ENCODE measurements at regions not wholly inside any gene's neighbourhood (a gene's known extent, or its start where the extent isn't known, plus 50 kb on each side); places are given as distances from the start of the nearest gene placed in this dataset.

GRCh38 chr21:28261298-28261697 lies 731.4 kb downstream of the LTN1 start:
- no peak for TF ChIP-seq EZH2phosphoT487 (IDR thresholded peaks at IDR 0.05; ENCODE audit: unreplicated experiment)
- TF ChIP-seq, protein P1, sequence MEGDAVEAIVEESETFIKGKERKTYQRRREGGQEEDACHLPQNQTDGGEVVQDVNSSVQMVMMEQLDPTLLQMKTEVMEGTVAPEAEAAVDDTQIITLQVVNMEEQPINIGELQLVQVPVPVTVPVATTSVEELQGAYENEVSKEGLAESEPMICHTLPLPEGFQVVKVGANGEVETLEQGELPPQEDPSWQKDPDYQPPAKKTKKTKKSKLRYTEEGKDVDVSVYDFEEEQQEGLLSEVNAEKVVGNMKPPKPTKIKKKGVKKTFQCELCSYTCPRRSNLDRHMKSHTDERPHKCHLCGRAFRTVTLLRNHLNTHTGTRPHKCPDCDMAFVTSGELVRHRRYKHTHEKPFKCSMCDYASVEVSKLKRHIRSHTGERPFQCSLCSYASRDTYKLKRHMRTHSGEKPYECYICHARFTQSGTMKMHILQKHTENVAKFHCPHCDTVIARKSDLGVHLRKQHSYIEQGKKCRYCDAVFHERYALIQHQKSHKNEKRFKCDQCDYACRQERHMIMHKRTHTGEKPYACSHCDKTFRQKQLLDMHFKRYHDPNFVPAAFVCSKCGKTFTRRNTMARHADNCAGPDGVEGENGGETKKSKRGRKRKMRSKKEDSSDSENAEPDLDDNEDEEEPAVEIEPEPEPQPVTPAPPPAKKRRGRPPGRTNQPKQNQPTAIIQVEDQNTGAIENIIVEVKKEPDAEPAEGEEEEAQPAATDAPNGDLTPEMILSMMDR (conservative IDR thresholded peaks at IDR 0.05; ENCODE audit: low read depth in 2 of 2): no peak
- no peak for TF ChIP-seq POLR2AphosphoS5 (IDR thresholded peaks at IDR 0.05; ENCODE audit: low read depth)

All from GM23338 (cell line).